ENCODE measurements at regions not wholly inside any gene's neighbourhood (a gene's known extent, or its start where the extent isn't known, plus 50 kb on each side); places are given as distances from the start of the nearest gene placed in this dataset.

- DNase-seq (ENCODE audit: low read depth): no peak
These were observed 53.7 kb upstream of the NPAS2 start for GRCh38 chr2:100766256-100766655.

GRCh38 chr2:100766806-100767205, 53.1 kb upstream of the NPAS2 start:
- no peak for DNase-seq (ENCODE audit: low read depth)

GRCh38 chr2:100767224-100767653, 52.7 kb upstream of the NPAS2 start:
- peak; percentile 97 for DNase-seq (ENCODE audit: low read depth)

GRCh38 chr2:100767810-100768806, 51.8 kb upstream of the NPAS2 start:
- DNase-seq (ENCODE audit: low read depth): no peak
